ENCODE measurements at regions not wholly inside any gene's neighbourhood (a gene's known extent, or its start where the extent isn't known, plus 50 kb on each side); places are given as distances from the start of the nearest gene placed in this dataset.

DNA sequence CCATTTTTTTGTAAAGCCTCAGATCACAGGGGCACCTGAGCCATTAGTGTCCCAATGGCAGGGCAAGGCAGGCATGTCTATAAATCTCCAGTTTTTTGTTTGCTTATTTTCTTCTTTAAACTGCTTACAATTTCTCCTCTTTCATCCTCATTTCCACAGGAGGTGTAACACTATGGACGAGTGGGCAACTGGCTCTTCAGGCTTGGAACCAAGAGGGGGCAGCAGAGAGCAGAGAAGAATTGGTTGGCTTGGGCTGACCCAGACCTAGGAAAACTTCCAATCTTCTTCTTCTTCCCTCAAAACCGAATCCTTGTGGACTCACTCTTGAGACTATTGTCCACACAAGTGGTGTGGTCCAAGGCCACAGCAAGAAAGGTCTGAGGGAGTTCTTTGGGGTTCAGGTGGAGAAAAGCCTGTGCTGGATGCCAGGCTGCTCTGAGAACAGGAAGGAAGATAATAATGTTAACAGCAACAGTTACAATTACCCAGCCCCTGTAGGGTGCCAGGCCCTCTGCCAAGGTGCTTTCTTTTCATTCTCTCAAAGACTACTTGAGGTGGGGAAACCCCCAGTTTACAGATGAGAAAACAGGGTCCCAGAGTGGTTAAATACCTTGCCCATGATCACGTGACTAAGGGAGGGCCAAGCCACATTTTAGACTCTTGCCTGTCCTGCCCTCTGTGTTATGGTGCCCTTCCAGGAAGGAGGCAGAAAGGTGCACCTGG is 70.7 kb upstream of the E2F8 start:
- TF ChIP-seq, protein P1, sequence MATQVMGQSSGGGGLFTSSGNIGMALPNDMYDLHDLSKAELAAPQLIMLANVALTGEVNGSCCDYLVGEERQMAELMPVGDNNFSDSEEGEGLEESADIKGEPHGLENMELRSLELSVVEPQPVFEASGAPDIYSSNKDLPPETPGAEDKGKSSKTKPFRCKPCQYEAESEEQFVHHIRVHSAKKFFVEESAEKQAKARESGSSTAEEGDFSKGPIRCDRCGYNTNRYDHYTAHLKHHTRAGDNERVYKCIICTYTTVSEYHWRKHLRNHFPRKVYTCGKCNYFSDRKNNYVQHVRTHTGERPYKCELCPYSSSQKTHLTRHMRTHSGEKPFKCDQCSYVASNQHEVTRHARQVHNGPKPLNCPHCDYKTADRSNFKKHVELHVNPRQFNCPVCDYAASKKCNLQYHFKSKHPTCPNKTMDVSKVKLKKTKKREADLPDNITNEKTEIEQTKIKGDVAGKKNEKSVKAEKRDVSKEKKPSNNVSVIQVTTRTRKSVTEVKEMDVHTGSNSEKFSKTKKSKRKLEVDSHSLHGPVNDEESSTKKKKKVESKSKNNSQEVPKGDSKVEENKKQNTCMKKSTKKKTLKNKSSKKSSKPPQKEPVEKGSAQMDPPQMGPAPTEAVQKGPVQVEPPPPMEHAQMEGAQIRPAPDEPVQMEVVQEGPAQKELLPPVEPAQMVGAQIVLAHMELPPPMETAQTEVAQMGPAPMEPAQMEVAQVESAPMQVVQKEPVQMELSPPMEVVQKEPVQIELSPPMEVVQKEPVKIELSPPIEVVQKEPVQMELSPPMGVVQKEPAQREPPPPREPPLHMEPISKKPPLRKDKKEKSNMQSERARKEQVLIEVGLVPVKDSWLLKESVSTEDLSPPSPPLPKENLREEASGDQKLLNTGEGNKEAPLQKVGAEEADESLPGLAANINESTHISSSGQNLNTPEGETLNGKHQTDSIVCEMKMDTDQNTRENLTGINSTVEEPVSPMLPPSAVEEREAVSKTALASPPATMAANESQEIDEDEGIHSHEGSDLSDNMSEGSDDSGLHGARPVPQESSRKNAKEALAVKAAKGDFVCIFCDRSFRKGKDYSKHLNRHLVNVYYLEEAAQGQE (IDR thresholded peaks at IDR 0.05; ENCODE audit: insufficient read depth in 1 of 2, low read depth in 2 of 2, low read length in 2 of 2): no peak
- no peak for TF ChIP-seq FOXP2 (optimal IDR thresholded peaks at IDR 0.05; ENCODE audit: borderline replicate concordance, extremely low read depth, extremely low read length, insufficient read depth)
- TF ChIP-seq SIN3A (IDR thresholded peaks at IDR 0.05; ENCODE audit: borderline replicate concordance, insufficient read depth, low read length): no peak
- no peak for TF ChIP-seq TAF1 (IDR thresholded peaks at IDR 0.05; ENCODE audit: borderline replicate concordance, insufficient read depth, low read length)
- no peak for TF ChIP-seq POLR2AphosphoS5 (IDR thresholded peaks at IDR 0.05; ENCODE audit: low read depth, low read length)

DNA sequence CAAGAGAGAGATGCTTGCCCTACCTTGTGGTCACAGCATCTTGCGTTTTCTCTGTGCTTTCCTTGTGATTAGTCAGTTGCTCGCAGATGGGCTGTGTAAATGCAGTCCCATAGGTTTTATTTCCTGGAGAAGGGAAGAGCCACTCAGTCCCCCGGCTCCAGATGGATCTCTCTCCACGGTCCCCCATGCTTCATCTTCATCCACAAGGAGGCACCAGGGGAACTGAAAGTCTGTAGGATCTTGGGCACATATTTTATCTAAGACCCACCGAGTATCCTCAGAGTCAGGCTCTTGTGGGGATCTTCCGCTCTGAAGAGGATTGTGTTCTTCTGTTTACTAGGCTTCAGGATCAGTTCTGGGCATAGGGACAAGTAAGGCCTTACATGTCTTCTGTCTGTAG is 66.8 kb upstream of the E2F8 start:
- TF ChIP-seq POLR2AphosphoS5 (IDR thresholded peaks at IDR 0.05; ENCODE audit: low read depth, low read length) (no peak), FOXP2 (optimal IDR thresholded peaks at IDR 0.05; ENCODE audit: borderline replicate concordance, extremely low read depth, extremely low read length, insufficient read depth) (no peak), TAF1 (IDR thresholded peaks at IDR 0.05; ENCODE audit: borderline replicate concordance, insufficient read depth, low read length) (no peak), SIN3A (IDR thresholded peaks at IDR 0.05; ENCODE audit: borderline replicate concordance, insufficient read depth, low read length) (no peak)
- TF ChIP-seq, protein P1 (IDR thresholded peaks at IDR 0.05; ENCODE audit: insufficient read depth in 1 of 2, low read depth in 2 of 2, low read length in 2 of 2): no peak

DNA sequence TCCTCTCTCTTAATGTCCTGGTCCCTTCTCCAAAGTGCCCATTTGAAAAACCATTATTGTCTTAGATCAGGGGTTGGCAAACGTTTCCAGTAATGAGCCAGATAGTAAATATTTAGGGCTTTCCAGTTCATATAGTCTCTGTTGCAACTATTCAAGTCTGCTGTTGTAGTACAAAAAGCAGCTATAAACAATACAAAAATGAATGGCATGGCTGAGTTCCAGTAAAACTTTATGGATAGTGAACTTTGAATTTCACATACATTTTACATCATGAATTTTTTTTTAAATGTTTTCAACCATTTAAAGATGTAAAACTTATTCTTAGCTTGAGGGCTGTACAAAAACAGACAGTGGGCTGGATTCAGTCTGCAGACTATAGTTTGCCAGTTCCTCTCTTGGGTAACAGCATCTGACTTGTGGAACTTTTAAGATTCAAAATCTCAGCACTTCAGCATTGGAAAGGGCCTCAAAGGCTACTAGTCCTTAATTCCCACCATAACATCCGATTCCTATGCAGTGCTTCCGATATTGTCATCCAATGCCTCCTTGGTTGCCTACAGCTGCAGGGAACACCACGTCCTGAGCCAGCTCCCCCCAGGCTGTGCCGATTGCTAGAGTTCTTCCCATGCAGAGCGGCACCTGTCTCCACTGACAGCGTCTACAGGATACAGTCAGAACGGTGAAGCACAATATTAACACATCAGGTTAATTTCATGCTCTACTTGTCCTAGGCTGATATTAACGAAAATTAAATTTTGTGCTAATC is 65.6 kb upstream of the E2F8 start:
- no peak for TF ChIP-seq SIN3A (IDR thresholded peaks at IDR 0.05; ENCODE audit: borderline replicate concordance, insufficient read depth, low read length)

DNA sequence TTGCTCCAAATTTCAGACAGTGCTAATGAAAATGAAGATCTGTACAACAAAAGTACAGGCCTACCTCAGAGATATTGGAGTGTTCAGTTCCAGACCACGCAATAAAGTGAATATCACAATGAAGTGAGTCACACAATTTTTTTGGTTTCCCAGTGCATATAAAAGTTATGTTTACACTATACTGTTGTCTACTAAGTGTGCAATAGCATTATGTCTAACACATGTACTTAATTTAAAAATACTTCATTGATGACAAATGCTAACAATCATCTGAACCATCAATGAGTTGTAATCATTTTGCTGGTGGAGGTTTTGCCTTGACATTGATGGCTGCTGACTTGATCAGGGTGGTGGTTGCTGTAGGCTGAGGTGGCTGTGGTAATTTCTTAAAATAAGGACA is 60.6 kb upstream of the E2F8 start:
- TF ChIP-seq POLR2AphosphoS5 (IDR thresholded peaks at IDR 0.05; ENCODE audit: low read depth, low read length): no peak
- no peak for TF ChIP-seq SIN3A (IDR thresholded peaks at IDR 0.05; ENCODE audit: borderline replicate concordance, insufficient read depth, low read length)
- TF ChIP-seq, protein P1 (IDR thresholded peaks at IDR 0.05; ENCODE audit: insufficient read depth in 1 of 2, low read depth in 2 of 2, low read length in 2 of 2): no peak
- TF ChIP-seq TAF1 (IDR thresholded peaks at IDR 0.05; ENCODE audit: borderline replicate concordance, insufficient read depth, low read length): no peak

DNA sequence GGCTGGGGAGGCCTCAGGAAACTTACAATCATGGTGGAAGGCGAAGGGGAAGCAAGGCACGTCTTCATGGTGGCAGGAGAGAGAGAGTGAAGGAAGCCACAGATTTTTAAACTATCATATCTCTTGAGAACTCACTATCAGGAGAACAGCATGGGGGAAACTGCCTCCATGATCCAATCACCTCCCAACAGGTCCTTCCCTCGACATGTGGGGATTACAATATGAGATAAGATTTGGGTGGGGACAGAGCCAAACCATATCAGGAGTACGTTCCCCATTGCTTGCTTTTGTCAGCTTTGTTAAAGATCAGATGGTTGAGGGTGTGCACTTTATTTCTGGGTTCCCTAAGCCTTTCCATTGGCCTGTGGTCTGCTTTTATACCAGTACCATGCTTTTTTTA is 53.7 kb upstream of the E2F8 start:
- no peak for TF ChIP-seq FOXP2 (optimal IDR thresholded peaks at IDR 0.05; ENCODE audit: borderline replicate concordance, extremely low read depth, extremely low read length, insufficient read depth)
- TF ChIP-seq, protein P1 (IDR thresholded peaks at IDR 0.05; ENCODE audit: insufficient read depth in 1 of 2, low read depth in 2 of 2, low read length in 2 of 2): no peak
- no peak for TF ChIP-seq TAF1 (IDR thresholded peaks at IDR 0.05; ENCODE audit: borderline replicate concordance, insufficient read depth, low read length)
- no peak for TF ChIP-seq SIN3A (IDR thresholded peaks at IDR 0.05; ENCODE audit: borderline replicate concordance, insufficient read depth, low read length)
- TF ChIP-seq POLR2AphosphoS5 (IDR thresholded peaks at IDR 0.05; ENCODE audit: low read depth, low read length): no peak

Data from PFSK-1 (cell line).